ENCODE measurements at regions not wholly inside any gene's neighbourhood (a gene's known extent, or its start where the extent isn't known, plus 50 kb on each side); places are given as distances from the start of the nearest gene placed in this dataset.

DNA sequence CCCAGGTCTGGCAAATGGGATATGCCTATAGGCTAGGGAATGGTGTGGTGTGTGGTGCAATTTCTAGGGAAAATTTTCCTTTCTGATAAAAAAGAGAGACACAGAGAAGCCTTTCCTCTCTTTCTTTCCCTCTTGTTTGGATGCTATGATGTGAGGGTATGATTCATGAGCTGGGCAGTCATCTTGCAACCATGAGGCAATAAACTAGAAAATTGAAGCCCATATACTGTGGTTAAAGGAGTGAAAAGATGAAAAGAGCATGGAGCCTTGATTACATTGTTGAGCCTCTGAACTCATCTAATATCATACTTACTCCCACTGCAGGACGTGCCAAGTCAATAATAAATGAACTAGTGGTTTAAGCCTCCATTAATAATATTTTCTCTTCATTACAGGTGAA lies 215.6 kb downstream of the HAUS1 start:
- H3K9me3 ChIP-seq (ENCODE audit: control insufficient read depth, low read length), result no peaks in the 10 kb centered on the region
- peaks cover 20% of the 10 kb centered on the region for H3K4me1 Mint-ChIP-seq
- no peaks in the 10 kb centered on the region for H3K27me3 Mint-ChIP-seq (ENCODE audit: insufficient read depth)
- WGBS, 2 experiments (ENCODE audit: insufficient coverage in 1 of 2, insufficient read length in 1 of 2), result 95 to 100% methylated on average over 1 of the region's 1 CpG
- H3K4me3 ChIP-seq (ENCODE audit: low read length), result no peak overlapping the region
- H3K4me3 Mint-ChIP-seq, result no peak overlapping the region
- H3K36me3 ChIP-seq (ENCODE audit: control insufficient read depth, insufficient read depth, low read length), result no peaks in the 10 kb centered on the region
- no peaks in the 10 kb centered on the region for H3K9me3 Mint-ChIP-seq
- H3K27ac Mint-ChIP-seq, result no peak overlapping the region
- no peaks in the 10 kb centered on the region for H3K27me3 ChIP-seq (ENCODE audit: control insufficient read depth, insufficient read depth, low read length, poor library complexity, severe bottlenecking)
- no peaks in the 10 kb centered on the region for H3K36me3 Mint-ChIP-seq (ENCODE audit: low read depth)
- DNase-seq, result no peak
- no peak overlapping the region for H3K27ac ChIP-seq (ENCODE audit: low read depth, low read length)
- peaks cover 4% of the 10 kb centered on the region for H3K4me1 ChIP-seq (ENCODE audit: control insufficient read depth, insufficient read depth, low read length)
- no peak overlapping the region for H3K9ac ChIP-seq (ENCODE audit: extremely low read depth, low read length, poor library complexity, severe bottlenecking)
- TF ChIP-seq CTCF (conservative IDR thresholded peaks at IDR 0.05), result no peak

DNA sequence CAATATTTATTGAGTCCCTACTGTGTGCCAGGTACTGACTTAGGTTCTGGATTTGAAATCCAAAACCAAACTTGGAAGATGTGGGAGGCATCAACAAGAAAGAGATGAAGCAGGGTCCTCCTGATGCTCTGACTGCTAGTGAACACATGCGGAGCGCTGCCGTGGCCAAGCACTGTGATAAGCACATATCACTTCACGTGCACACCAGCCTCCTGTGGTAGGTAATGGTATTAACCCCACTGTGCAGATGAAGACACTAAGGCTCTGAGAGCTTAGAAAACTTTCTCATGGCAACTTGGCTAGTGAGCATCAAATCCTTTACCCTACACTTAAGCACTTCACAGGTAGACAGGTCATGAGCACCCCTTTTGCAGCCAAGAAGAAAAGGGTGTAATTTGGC lies 216.1 kb downstream of the HAUS1 start:
- WGBS, 2 experiments (ENCODE audit: insufficient coverage in 1 of 2, insufficient read length in 1 of 2), result 99 to 100% methylated on average over 1 to 4 of the region's 4 CpGs
- H3K9me3 ChIP-seq (ENCODE audit: control insufficient read depth, low read length), result no peaks in the 10 kb centered on the region
- no peak for DNase-seq
- H3K4me3 ChIP-seq (ENCODE audit: low read length), result no peak overlapping the region
- peaks cover 4% of the 10 kb centered on the region for H3K4me1 ChIP-seq (ENCODE audit: control insufficient read depth, insufficient read depth, low read length)
- no peaks in the 10 kb centered on the region for H3K36me3 Mint-ChIP-seq (ENCODE audit: low read depth)
- H3K4me3 Mint-ChIP-seq, result no peak overlapping the region
- peak; percentile 59 for TF ChIP-seq CTCF (conservative IDR thresholded peaks at IDR 0.05)
- H3K27me3 Mint-ChIP-seq (ENCODE audit: insufficient read depth), result no peaks in the 10 kb centered on the region
- no peaks in the 10 kb centered on the region for H3K9me3 Mint-ChIP-seq
- peaks cover 20% of the 10 kb centered on the region for H3K4me1 Mint-ChIP-seq
- no peak overlapping the region for H3K9ac ChIP-seq (ENCODE audit: extremely low read depth, low read length, poor library complexity, severe bottlenecking)
- H3K27me3 ChIP-seq (ENCODE audit: control insufficient read depth, insufficient read depth, low read length, poor library complexity, severe bottlenecking), result no peaks in the 10 kb centered on the region
- no peak overlapping the region for H3K27ac ChIP-seq (ENCODE audit: low read depth, low read length)
- H3K27ac Mint-ChIP-seq, result no peak overlapping the region
- no peaks in the 10 kb centered on the region for H3K36me3 ChIP-seq (ENCODE audit: control insufficient read depth, insufficient read depth, low read length)

DNA sequence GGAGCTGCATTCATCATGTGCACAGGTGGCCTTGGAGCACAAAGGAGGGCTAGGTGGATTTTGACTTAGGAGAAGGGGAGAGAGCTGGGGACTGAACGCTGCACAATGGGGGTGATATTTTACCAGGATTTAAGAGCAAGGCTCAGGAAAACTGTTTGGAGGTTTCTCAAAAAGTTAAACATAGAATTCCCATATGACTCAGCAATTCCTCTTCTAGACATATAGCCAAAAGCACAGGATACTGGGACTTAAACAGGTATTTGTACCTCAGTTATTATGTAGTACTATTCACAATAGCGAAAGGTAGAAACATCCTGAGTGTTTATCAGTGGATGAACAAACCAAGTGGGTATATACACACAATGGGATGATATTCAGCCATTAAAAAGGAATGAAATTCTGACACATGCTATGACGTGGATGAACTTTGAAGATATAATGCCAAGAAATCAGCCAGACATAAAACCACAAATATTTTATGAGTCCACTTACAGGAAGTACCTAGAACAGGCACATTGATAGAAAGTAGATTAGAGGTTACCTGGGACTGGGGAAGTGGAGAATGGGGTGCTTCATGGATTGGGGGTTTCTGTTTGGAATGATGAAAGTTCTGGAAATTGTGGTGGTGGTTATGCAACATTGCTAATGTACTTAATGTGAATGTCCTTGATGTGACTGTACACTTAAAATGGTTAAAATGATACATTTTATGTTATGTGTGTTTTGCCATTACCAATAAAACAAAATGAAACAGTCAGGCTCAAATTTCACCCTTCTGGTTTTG lies 216.9 kb downstream of the HAUS1 start:
- Mint-ChIP-seq H3K27me3 (ENCODE audit: insufficient read depth) (no peaks in the 10 kb centered on the region), H3K36me3 (ENCODE audit: low read depth) (no peaks in the 10 kb centered on the region), H3K4me3 (no peak overlapping the region), H3K4me1 (peaks cover 20% of the 10 kb centered on the region), H3K27ac (no peak overlapping the region), H3K9me3 (no peaks in the 10 kb centered on the region)
- H3K4me1 ChIP-seq (ENCODE audit: control insufficient read depth, insufficient read depth, low read length), result peaks cover 4% of the 10 kb centered on the region
- 98 to 100% methylated on average over 2 to 3 of the region's 3 CpGs for WGBS, 2 experiments (ENCODE audit: insufficient coverage in 1 of 2, insufficient read length in 1 of 2)
- no peak for DNase-seq
- H3K9ac ChIP-seq (ENCODE audit: extremely low read depth, low read length, poor library complexity, severe bottlenecking), result no peak overlapping the region
- no peaks in the 10 kb centered on the region for H3K27me3 ChIP-seq (ENCODE audit: control insufficient read depth, insufficient read depth, low read length, poor library complexity, severe bottlenecking)
- TF ChIP-seq CTCF (conservative IDR thresholded peaks at IDR 0.05), result no peak
- no peaks in the 10 kb centered on the region for H3K9me3 ChIP-seq (ENCODE audit: control insufficient read depth, low read length)
- H3K4me3 ChIP-seq (ENCODE audit: low read length), result no peak overlapping the region
- H3K27ac ChIP-seq (ENCODE audit: low read depth, low read length), result no peak overlapping the region
- H3K36me3 ChIP-seq (ENCODE audit: control insufficient read depth, insufficient read depth, low read length), result no peaks in the 10 kb centered on the region
